Stimulated activated CD4-positive, alpha-beta T cell treated with anti-CD3 and anti-CD28 coated beads, TNF-alpha, amount 100 ng/mL, for 1 hour (primary cell): ENCODE measurements at regions not wholly inside any gene's neighbourhood (a gene's known extent, or its start where the extent isn't known, plus 50 kb on each side); places are given as distances from the start of the nearest gene placed in this dataset.

Source experiments
- DNase-seq, 3 donors: peaks; one replicate each; pipeline ENCODE4 v3.0.0-alpha.2; 2020; ENCODE audit warnings: low read depth in 3 of 3, low spot score in 1 of 3

DNA sequence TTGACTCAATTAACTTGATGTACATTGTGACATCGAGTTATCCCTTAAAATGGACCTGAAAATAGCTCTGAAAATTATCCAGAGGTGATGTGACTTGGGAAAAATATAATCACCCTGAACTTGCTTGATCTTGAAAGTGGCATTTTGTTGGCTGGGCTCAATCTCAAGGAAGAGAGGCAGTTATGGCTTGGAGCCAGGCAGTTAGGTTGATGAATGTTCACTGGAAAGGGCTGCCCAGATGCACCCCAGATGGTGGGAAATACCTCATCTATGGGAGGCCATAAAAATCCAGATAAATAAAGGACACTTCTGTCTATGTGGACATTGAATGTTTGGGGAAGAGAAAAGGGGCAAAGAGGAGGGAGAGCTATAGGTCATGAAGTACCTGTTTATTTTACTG lies 55.7 kb upstream of the OR5AN1 start:
- no peak for DNase-seq

DNA sequence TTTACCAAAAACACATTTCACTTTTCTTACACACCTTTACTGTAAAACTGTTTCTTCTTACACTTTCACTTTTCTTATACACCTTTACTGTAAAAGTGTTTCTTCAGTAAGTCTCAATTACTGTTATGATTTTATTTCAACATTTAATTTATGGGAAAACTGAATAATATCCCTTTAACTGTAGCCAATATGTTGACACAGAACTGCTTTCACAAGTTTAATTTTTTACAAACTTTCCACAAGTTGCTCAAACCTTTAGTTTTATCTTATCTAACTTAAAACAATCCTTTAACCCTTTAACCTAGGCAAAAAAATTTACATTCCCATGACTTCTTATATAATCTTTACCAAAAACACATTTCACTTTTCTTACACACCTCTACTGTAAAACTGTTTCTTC lies 63.3 kb upstream of the OR5AN1 start:
- DNase-seq: no peak

DNA sequence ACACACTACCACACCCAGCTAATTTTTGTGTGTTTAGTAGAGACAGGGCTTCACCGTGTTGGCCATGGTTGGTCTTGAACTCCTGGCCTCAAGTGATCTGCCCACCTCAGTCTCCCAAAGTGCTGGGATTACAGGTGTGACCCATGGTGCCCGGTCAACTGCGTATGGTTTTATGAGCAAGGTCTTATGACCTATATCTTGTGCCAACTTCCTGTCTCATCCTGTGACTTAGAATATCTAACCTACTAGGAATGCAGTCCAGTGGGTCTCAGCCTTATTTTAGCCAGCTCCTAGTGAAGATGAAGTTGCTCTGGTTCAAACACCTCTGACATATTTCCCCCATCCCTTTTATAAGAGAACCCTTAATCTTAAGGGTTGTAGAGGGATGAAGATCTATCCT lies 66.1 kb upstream of the OR5AN1 start:
- DNase-seq: no peak

DNA sequence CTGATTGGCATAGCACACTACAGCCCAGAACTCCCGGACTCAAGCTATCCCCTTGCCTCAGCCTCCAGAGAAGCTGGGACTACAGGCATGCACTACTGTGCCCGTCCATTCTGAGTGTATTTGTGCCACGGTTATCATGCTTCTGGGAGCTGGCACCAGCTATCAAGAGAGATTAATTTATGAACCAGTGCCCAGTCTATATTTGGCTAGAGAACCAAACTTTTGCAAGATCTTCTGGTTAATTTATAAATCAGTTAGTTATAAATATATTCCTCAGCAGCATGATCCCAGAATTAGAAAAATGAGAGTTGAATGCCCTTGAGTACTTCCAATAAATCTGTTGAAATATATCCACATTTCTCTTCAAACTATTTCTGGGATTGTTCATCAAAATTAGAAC lies 67.5 kb upstream of the OR5AN1 start:
- DNase-seq: no peak

DNA sequence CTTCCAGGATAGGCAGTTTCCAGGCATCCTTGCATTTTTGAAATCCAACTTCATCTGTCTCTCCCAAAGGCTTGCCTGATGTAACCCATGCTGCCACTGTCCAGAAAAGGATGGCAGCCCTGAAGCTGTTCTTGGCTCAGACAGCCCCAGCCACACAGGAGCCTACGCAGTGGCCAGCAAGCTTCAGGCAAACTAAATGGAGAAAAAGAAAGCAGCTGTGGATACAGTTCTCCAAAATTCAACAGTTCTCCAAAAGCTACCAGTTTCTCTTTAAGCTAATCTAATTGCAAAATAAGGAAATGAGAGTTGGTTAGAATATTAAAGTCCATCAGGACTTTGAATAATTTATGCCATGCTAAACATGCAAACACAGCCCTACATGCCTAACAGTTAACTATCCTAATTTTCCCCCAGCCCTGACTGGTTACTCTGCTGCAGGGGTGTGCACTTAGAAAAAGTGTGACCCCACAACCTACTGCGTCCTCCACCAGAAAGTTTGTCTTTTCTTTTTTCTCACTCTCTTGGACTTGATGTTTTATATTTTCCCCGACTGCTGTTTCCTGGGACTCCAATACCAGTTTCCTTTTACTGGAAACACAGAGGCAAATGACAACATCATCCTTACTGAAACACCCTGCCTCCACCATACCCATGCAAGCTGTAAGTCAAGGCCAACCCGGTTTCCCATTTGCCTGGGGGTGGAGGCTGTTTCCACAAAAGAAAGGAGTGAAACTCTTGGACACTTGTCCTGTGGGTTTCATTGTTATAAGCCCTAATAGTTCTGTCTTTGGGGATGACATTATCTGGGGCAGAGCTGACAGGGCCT lies 69.1 kb upstream of the OR5AN1 start:
- DNase-seq: no peak

DNA sequence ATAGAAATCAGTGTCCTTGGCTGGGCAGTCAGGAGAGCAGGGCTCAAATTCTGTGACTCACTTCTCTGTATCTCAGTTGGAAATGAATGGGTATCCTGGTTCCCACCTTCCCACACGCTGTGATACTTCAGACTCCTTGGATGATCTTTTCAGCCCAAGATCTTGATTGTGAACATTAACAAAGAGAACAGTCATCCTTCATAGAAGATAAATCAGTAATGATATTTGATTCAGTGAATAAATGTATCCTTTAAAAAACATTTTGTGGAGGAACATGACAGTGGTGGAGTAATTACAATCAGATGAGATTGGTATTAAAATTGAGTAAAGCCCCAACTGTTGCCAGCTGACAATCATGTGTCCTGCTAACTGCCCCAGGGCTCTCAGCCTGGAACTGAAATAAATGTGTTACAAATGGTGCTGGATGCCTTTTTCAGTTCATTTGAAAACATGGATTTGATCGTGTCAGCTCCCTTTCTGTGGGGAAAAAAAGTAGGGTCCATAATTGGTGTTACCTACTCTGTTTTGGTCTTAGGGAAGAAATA lies 72.9 kb upstream of the OR5AN1 start:
- no peak for DNase-seq

DNA sequence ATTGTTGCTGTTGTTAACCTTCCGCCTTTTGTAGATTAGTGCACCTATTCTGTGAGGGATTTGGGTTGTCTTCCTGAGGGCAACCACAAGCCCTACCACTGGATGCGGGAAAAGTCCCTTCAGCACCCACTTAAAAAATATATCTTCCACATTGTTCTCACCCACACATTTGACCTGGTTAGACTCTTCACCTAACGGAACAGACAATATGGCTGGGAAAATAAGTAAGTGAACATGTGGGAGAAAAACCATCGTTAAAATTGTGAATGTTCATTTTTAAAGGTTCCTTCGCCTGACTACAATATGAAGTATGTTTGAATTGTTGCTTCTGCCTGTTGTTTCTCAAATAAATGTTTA lies 72.0 kb upstream of the MPEG1 start:
- DNase-seq: no peak

DNA sequence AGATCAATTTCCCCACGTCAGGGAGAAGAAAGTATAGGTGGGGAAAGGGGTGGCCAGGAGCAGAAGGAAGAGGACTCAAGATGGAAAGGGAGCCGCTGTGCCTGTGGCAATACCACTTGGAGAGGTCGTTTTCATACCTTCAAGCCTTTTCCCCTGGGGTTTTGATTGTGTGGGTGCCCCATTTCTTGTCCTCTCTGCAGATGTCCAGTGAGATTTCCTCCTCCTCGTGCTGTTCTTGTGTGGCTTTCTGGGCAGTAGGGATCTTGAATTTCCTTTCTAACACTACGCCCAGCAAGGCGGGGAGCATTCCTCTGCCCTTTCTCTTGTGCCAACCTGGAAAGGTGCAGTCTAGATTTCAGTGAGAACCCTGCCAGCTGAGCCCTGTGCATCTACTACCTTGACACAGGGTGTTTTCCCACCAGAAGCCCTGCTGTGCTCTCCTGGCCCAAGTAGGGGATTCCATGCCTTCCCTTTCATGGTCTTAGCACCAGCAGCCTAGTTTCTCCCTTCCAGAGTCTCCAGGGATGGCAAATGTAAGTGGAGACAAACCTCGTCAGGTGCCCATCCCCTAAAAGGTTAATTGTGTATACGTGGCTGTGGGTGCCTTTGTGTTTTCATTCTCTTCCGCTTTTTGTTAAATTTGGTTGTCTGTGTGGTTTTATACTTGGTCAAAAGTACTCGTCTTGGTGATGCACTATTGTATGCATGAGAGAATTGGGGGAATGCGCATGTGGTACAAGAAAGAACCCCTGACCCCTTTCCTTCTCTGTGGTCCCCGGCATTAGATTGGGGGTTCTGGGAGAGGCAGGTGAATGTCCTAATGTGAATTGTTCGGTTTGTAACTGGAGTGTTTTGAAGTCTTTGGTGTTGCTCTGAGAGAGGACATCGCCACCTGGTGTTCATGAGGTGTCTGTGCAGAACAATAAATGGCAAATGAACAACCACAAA lies 71.4 kb upstream of the MPEG1 start:
- peak in 2 of 3 donors; percentile 9 to 12 for DNase-seq

DNA sequence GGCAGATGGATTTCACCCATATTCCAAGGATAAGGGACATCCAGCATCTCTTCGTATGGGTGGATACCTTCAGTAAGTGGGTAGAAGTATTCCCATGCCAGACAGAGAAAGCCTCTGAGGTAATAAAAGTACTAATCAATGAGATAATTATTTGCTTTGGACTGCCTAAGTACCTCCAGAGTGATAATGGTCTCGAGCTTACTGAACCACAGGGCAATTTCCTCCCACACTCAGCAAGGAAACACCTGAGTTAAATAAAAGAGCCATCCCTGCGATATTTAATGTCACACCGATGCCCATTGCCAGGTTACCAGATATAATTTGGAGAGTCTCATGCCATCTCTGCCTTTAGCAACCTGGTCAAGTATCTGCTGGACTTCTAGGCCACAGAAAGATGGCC lies 70.6 kb upstream of the MPEG1 start:
- no peak for DNase-seq

DNA sequence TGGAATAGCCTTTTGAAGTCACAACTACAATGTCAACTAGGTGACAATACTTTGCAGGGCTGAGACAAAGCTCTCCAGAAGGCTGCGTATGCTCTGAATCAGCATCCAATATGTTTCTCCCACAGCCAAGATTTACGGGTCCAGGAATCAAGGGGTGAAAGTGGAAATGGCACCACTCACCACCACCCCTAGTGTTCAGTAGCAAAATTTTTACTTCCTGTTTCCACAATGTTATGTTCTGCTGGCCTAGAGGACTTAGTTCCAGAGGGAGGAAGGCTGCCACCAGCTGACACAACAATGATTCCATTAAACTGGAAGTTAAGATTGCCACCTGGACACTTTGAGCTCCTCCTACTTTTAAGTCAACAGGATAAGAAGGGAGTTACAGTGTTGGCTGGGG lies 68.5 kb upstream of the MPEG1 start:
- DNase-seq: no peak

DNA sequence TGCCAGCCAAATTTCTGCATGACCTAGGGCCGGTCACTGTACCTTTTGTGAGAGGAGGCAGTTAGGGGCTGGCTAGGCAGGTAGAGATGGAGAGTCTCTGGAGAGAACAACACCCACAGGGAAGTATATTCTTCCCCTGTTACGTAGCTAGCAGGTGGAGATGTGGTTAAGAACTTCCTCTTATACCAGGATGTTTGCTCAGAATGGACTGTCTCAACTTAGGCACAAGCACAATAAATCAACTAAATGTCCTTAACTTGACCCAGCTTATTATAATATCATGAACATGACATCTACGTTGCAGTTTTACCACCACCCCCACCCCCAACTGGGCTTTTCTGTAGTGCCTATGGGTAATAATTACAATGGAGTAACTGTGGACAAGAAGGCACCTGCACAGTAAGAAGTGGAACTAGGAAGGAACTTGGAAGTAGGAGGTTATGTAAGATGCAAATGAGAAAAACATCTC lies 60.7 kb upstream of the MPEG1 start:
- DNase-seq: no peak

DNA sequence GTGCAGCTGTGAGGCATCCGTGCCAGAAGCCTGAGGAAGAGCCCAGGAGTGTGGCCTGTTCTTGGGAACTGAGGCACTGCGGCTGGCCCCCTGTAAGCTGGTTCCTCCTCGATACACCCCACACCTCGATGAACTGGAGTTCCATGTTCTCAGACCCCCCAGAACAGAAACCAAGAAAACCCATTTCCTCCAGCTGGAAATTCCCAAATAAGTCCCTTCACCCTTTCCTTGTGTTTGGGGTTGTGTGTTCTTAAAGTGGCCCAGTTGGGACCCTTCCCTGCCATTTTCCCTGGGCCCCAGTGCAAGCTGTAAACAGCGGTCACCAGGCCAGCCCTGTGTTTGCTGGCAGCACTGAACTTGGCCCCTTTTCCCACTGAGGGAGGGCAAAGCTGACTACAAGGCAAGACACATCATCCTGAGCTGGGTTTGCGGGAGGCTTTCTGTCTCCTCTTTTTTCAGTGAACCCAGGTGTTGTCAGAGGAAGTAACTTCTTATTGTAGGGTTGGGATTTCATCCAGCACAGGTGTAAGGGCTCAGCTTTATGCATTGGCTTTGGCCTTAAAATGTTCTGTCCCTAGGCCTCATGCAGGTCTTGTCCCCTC lies 60.1 kb upstream of the MPEG1 start:
- no peak for DNase-seq

DNA sequence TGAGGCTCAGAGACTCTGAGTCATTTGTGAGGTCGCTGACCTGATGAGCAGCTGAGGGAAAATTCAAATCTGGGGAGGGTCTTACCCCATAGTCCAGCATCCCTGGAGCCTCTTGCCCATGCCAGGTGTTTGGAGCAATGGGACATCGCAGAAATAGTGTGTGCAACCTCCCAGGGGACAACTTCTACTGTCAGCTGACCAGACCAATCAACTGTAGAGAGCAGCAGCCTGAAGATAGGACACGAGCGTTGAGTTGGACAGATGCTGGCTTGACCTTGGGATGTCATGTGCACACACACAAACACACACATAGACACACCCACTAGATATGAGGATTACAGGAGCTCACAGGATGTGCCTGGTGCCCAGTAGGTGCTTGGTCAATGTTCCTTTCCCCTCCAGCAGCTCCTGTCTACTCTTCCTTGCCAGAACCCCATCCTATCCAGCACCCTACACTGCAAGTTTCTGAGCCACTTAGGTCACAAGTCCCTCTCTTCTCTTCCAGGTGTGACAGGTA lies 59.1 kb upstream of the MPEG1 start:
- no peak for DNase-seq

DNA sequence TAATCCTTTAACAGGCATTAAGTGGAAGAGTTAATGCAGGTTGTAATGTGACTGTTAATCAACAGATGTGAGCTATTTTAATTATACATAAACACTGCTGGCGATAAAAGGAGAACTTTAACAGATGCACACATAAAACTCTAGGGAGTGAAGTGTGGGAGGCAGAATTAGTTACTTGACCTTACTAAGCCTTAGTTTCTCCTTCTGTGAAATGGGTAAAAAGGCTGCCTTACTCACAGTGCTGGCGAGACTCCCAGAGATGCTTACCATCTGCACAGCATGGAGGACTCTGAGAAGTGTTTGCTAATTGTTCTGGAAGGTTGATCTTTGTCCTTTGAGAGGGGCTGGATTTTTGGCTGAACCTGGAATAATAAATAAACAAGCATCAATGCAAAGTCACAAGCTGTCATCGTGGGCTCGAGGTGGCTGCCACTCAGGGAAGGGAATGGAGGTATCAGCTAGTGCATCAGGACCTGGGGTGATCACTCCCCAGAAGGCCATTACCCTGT lies 58.6 kb upstream of the MPEG1 start:
- DNase-seq: no peak

DNA sequence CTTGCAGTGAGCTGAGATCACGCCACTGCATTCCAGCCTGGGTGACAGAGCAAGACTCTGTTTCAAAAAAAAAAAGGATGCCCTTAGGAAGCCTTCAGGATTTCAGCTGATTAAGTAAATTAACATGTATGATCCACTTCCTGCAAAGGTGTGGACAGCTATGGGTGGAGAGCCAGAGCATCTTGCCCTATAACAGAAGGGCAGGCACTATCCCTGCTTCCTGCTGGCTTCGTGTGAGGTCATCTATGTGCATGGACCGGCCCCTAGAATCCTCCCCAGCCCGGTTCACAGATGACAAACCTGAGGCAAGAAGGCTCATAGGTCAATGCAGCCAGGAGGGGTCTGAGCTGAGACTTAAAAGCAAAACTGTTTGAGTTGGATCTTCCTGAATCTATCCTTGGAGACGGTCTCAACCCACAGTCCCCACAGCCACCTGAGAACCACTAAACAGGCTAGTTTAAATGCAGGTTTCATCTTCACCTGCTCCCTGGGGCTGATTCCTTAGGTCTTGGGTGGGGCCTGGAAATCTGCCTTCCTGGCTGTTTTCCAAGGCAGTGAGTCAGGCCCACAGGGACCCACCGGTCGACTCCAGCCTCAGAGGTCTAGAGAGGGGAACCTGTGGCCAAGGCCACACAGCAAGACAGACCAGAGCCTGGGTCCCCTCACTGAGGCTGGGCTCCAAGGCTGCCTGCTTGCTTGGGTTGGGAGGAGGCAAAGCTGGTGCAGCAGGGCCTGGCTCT lies 55.2 kb upstream of the MPEG1 start:
- no peak for DNase-seq

DNA sequence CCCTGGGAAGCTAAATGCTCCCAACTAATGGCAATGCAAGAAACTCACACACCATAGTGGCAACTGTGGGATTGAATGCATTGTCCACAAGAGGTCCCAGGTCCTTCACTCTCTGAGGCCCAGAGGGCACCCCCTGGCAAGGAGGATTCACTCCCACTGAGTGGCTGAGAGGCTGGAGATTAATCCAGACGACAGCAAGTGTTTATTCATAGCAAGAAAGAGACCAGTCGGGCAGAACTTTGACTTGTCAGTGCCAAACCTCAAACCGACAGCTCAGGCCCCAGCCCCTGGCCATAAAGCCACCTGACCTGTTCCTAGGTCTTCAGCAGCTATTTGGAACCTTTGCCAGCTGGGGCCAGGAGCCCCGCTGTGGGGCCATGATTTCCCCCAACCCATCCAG lies 54.5 kb upstream of the MPEG1 start:
- no peak for DNase-seq

DNA sequence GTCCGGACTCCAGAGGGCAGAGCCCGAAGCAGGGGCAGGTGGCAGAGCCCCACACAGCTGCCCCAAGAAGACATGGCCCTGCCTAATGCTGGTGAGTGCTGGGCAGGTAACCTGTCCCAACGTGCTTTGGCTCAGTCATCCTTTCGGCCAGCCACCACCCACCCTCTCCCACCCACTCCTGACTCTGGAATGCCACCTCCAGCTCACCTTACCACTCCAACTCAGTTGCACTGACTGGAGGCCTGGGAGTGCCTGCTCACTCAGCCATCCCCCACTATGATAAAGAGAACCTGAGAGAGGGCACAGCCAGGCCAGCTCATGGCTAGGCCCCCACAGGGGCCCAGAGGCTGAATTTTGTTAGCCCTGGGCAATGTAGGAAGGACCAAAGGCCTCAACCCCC lies 53.8 kb upstream of the MPEG1 start:
- no peak for DNase-seq

DNA sequence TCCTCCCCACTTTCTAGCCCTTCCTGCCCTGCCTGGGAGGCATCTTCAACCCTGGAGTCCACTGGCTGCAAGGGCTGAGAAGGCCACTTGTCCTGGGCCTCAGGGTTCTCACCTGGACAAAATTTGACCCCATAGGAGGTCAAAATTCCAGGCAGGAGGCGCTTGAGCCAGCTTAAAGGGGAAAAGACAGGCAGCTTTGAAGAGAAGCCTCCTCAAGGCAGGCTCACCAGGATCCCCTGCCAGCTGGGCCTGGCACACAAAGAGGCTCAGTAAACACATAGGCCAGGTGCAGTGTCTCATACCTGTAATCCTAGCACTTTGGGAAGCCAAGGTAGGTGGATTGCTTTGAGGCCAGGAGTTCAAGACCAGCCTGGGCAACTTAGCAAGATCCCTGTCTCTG lies 53.0 kb upstream of the MPEG1 start:
- DNase-seq: no peak

DNA sequence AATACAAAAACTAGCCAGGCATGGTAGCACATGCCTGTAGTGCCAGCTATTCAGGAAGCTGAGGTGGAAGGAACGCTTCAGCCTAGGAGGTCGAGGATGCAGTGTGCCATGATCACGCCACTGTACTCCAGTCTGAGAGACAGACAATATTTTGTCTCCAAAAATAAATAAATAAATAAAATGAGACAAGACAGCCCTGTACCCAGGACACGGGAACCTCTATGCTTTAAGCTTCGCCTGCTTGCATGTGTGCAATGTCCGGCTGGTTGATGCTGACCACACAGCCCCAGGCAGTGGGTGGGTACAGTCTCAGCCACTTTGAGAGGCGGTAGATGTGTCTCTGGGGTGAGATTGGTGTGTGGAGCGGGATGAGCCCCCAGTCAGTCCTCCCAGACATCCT lies 52.0 kb upstream of the MPEG1 start:
- DNase-seq: no peak

DNA sequence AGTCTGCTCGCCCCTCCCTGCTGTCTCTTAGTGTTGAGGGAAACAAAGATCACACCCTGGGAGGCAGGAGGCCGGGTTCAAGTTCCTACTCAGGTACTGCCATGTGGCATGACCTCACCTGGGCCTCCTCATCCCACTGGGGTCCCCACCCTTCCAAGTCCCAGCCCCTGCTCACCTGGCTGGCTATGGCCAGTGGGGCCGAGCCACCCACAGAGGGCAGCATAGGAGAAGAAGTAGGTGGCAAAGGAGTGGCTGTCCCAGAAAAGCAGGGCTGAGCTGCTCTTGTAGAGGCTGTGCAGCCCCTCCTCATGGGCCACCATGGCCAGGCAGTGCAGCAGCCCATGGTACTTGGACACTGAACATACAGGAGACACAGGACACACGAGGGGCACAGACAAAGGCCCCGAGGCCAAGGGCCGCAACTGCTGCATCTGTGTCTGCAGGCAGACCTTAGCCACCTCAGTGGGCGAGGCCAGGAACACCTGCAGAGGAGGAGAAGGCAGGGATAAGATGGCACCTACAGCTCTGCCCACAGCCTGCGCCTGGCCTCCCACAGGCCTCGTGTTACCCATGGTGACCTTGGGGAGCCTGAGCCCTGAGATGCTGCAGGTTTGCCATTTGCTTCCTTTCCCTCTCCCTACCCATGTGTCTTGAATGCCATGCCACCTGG lies 50.6 kb upstream of the MPEG1 start:
- no peak for DNase-seq
